Neuronal stem cell (in vitro differentiated cells): ENCODE measurements at regions not wholly inside any gene's neighbourhood (a gene's known extent, or its start where the extent isn't known, plus 50 kb on each side); places are given as distances from the start of the nearest gene placed in this dataset.

Experiments
- DNase-seq: peaks from one replicate; pipeline ENCODE4 v3.0.0-alpha.2; 2013; ENCODE audit warnings: low spot score
- H2AFZ ChIP-seq: one replicate; pipeline ENCODE4 v1.6.1; 2013; ENCODE audit warnings: mild to moderate bottlenecking, low read length, inconsistent platforms
- H2AK5ac ChIP-seq: 2 replicates; pipeline ENCODE4 v1.6.1; 2013; ENCODE audit warnings: low read depth, mild to moderate bottlenecking, inconsistent platforms, low read length, moderate library complexity, mixed read lengths
- H2BK120ac ChIP-seq: 2 replicates; pipeline ENCODE4 v1.6.1; 2013; ENCODE audit warnings: low read depth, mild to moderate bottlenecking, inconsistent platforms, low read length, moderate library complexity, mixed read lengths
- H2BK12ac ChIP-seq: one replicate; pipeline ENCODE4 v1.6.1; 2013; ENCODE audit warnings: low read length, inconsistent platforms
- H2BK15ac ChIP-seq: 2 replicates; pipeline ENCODE4 v1.6.1; 2013; ENCODE audit warnings: mild to moderate bottlenecking, low read length, inconsistent platforms, mixed read lengths
- H2BK5ac ChIP-seq: one replicate; pipeline ENCODE4 v1.6.1; 2013; ENCODE audit warnings: inconsistent platforms, mild to moderate bottlenecking, low read length, moderate library complexity
- H3K14ac ChIP-seq: one replicate; pipeline ENCODE4 v1.6.1; 2013; ENCODE audit warnings: low read length, inconsistent platforms
- H3K18ac ChIP-seq: 2 replicates; pipeline ENCODE4 v1.6.1; 2013; ENCODE audit warnings: low read length, inconsistent platforms
- H3K23ac ChIP-seq: 2 replicates; pipeline ENCODE4 v1.6.1; 2013; ENCODE audit warnings: low read depth, mild to moderate bottlenecking, mixed read lengths, low read length, inconsistent platforms; ENCODE audit not compliant: poor library complexity
- H3K27ac ChIP-seq: replicated peaks from 3 replicates; pipeline ENCODE4 v1.5.1; 2013; ENCODE audit warnings: low read length, inconsistent platforms
- H3K27me3 ChIP-seq, 3 experiments: 2 replicates each; pipeline ENCODE4 v1.6.1; 2013; ENCODE audit warnings: low read length in 3 of 3, mild to moderate bottlenecking in 2 of 3, inconsistent platforms in 1 of 3, low read depth in 1 of 3, mixed read lengths in 1 of 3, moderate library complexity in 1 of 3; ENCODE audit not compliant: control insufficient read depth in 3 of 3, insufficient read depth in 3 of 3
- H3K36me3 ChIP-seq, 2 donors: replicated peaks in 1 of 2; 2 replicates each; pipeline ENCODE4 v1.6.1; 2013; ENCODE audit warnings: low read length in 2 of 2; ENCODE audit not compliant: control insufficient read depth in 2 of 2, insufficient read depth in 2 of 2
- H3K4ac ChIP-seq: 2 replicates; pipeline ENCODE4 v1.6.1; 2013; ENCODE audit warnings: inconsistent platforms, mild to moderate bottlenecking, low read length, moderate library complexity
- H3K4me1 ChIP-seq, 2 donors: 1 replicate in 1 of 2; 2 replicates in 1 of 2; pipeline ENCODE4 v1.6.1; 2013; ENCODE audit warnings: low read length in 2 of 2, low read depth in 1 of 2; ENCODE audit not compliant: control insufficient read depth in 2 of 2, insufficient read depth in 1 of 2
- H3K4me2 ChIP-seq: one replicate; pipeline ENCODE4 v1.6.1; 2013; ENCODE audit warnings: mild to moderate bottlenecking, low read length, inconsistent platforms; ENCODE audit not compliant: insufficient read depth, poor library complexity, severe bottlenecking
- H3K4me3 ChIP-seq, 2 donors: 2 replicates each; pipeline ENCODE4 v1.5.1; 2013; ENCODE audit warnings: low read length in 2 of 2, mild to moderate bottlenecking in 2 of 2, inconsistent platforms in 1 of 2, moderate library complexity in 1 of 2
- H3K79me1 ChIP-seq: one replicate; pipeline ENCODE4 v1.6.1; 2013; ENCODE audit warnings: low read depth, mild to moderate bottlenecking, inconsistent platforms, low read length, moderate library complexity
- H3K9ac ChIP-seq: one replicate; pipeline ENCODE4 v1.6.1; 2013; ENCODE audit warnings: mild to moderate bottlenecking, low read depth, low read length, inconsistent platforms; ENCODE audit not compliant: poor library complexity
- H3K9me3 ChIP-seq, 2 donors: replicated peaks in 1 of 2; 2 replicates each; pipeline versions ENCODE3 to v1.6.1; 2013; ENCODE audit warnings: low read length in 2 of 2, mild to moderate bottlenecking in 2 of 2, inconsistent platforms in 1 of 2, low read depth in 1 of 2, mixed read lengths in 1 of 2, moderate library complexity in 1 of 2; ENCODE audit not compliant: control insufficient read depth in 2 of 2, insufficient read depth in 1 of 2
- H4K8ac ChIP-seq: one replicate; pipeline ENCODE4 v1.6.1; 2013; ENCODE audit warnings: low read depth, mild to moderate bottlenecking, inconsistent platforms, low read length, moderate library complexity
- H4K91ac ChIP-seq: one replicate; pipeline ENCODE4 v1.6.1; 2013; ENCODE audit warnings: low read length, low read depth, mild to moderate bottlenecking, inconsistent platforms; ENCODE audit not compliant: poor library complexity
- WGBS, 2 donors: extraction: QIAGEN DNeasy Blood & Tissue Kit; methylation state at CpG; one replicate each; pipeline ENCODE4 v1.1.7; 2013; ENCODE audit warnings: missing lambda C conversion rate in 2 of 2, mixed read lengths in 1 of 2; ENCODE audit not compliant: insufficient read length in 2 of 2, insufficient replicate concordance in 1 of 2; ENCODE audit errors: extremely low coverage in 2 of 2; 5-methylcytosine and 5-hydroxymethylcytosine counted together

DNA sequence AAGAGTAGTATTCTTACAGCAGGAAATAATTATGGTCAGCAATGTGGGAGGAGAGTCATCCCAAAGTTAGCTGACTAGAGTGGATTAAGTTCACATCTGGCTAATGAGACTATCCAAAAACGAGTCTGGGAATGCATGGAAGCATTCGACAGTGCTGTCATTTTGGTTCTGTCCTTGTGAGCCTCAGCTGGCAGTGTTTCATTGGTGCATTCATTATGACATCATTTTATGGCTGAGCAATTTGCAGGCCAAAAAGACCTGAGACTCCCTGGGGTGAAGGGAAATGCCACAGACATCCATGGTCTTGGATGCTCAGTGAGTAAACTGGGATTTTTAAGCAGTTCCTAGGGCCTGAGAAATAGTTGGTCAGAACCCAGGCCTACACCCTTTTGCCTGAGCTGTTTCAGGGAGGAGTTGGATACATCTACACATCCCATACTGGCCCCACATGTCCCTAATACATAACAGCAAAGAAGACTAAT, 196.4 kb upstream of the CCN2 start:
- no peak overlapping the region for H3K27ac ChIP-seq
- H2BK15ac ChIP-seq = no peak overlapping the region
- no peak overlapping the region for H3K4ac ChIP-seq
- H3K27me3 ChIP-seq = no peaks in the 10 kb centered on the region
- H3K9ac ChIP-seq = no peak overlapping the region
- H3K14ac ChIP-seq = no peak overlapping the region
- no peak overlapping the region for H2AFZ ChIP-seq
- H3K79me1 ChIP-seq = peaks cover 2% of the 10 kb centered on the region
- H4K91ac ChIP-seq = no peak overlapping the region
- H2AK5ac ChIP-seq = no peak overlapping the region
- no peak overlapping the region for H3K23ac ChIP-seq
- no peak overlapping the region for H2BK5ac ChIP-seq
- no peak for DNase-seq
- no peak overlapping the region for H2BK120ac ChIP-seq
- no peak overlapping the region for H3K18ac ChIP-seq
- WGBS, 2 donors = no CpG with 5 or more reads among the region's 2 CpGs
- no peak overlapping the region for H3K4me2 ChIP-seq
- H3K4me3 ChIP-seq = no peak overlapping the region
- no peaks in the 10 kb centered on the region for H3K9me3 ChIP-seq
- H4K8ac ChIP-seq = no peak overlapping the region
- H3K36me3 ChIP-seq = no peaks in the 10 kb centered on the region
- peaks cover 0 to 2% of the 10 kb centered on the region in 2 donors for H3K4me1 ChIP-seq
- no peak overlapping the region for H2BK12ac ChIP-seq

DNA sequence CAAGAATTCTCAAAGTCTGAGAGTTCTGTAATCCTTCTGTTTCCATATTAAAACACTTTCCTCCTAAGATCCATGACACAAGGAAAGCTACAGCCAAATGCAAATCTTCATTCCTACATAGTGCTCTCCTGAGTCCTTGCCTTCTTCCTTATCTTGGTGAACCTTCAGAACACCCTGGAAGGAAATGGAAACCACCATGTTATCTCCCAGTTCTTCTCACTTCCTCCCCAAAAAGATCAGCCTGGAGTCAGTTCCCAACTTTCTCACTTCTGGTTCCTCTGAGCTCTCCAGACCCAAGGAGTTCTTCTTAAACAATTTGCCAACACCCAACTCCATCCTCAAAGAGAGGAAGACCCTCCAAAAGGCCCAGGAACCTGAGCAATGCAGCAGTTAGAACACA, 193.3 kb upstream of the CCN2 start:
- no peak overlapping the region for H3K18ac ChIP-seq
- no peak overlapping the region for H2BK15ac ChIP-seq
- no peak overlapping the region for H3K4me3 ChIP-seq
- no peak overlapping the region for H2BK12ac ChIP-seq
- peaks cover 0 to 2% of the 10 kb centered on the region in 2 donors for H3K4me1 ChIP-seq
- no peak overlapping the region for H3K23ac ChIP-seq
- no peak overlapping the region for H4K91ac ChIP-seq
- H4K8ac ChIP-seq = no peak overlapping the region
- no peaks in the 10 kb centered on the region for H3K9me3 ChIP-seq
- H3K79me1 ChIP-seq = peaks cover 2% of the 10 kb centered on the region
- H3K27ac ChIP-seq = no peak overlapping the region
- H3K9ac ChIP-seq = no peak overlapping the region
- H3K4ac ChIP-seq = no peak overlapping the region
- H3K36me3 ChIP-seq = no peaks in the 10 kb centered on the region
- H2BK5ac ChIP-seq = no peak overlapping the region
- no peak for DNase-seq
- H3K27me3 ChIP-seq = no peaks in the 10 kb centered on the region
- H2AFZ ChIP-seq = no peak overlapping the region
- H2AK5ac ChIP-seq = no peak overlapping the region
- no peak overlapping the region for H3K4me2 ChIP-seq
- no peak overlapping the region for H2BK120ac ChIP-seq
- H3K14ac ChIP-seq = no peak overlapping the region

DNA sequence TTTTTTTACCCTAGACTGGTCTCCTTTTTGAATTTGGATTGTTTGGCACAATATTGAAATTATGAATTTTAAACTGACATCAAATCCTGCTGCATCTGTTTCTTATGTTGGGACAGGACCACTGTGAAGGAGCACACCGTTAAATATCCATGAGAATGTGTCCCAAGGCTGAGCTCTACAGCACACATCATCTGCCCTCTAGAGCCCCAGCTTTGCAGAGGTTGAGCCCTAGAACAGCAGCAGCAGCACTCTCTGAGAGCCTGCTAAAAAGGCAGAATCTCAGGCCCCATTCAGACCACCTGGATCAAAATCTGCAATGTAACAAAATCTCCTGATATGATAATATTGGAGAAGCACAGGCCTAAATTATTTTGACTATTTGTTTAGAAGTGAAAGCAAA, 192.1 kb upstream of the CCN2 start:
- Histone ChIP-seq H2BK5ac (no peak overlapping the region), H3K9ac (no peak overlapping the region), H3K14ac (no peak overlapping the region), H2AK5ac (no peak overlapping the region), H2AFZ (no peak overlapping the region), H3K23ac (no peak overlapping the region), H3K27ac (no peak overlapping the region), H3K4me1 (peaks cover 0 to 2% of the 10 kb centered on the region in 2 donors), H3K36me3 (no peaks in the 10 kb centered on the region), H3K27me3 (no peaks in the 10 kb centered on the region), H4K91ac (no peak overlapping the region), H4K8ac (no peak overlapping the region), H3K18ac (no peak overlapping the region), H2BK15ac (no peak overlapping the region), H3K4me3 (no peak overlapping the region), H3K79me1 (peaks cover 2% of the 10 kb centered on the region), H2BK120ac (no peak overlapping the region), H3K9me3 (no peaks in the 10 kb centered on the region), H3K4me2 (no peak overlapping the region), H3K4ac (no peak overlapping the region), H2BK12ac (no peak overlapping the region)
- WGBS, 2 donors = no CpG with 5 or more reads among the region's 1 CpG
- no peak for DNase-seq

DNA sequence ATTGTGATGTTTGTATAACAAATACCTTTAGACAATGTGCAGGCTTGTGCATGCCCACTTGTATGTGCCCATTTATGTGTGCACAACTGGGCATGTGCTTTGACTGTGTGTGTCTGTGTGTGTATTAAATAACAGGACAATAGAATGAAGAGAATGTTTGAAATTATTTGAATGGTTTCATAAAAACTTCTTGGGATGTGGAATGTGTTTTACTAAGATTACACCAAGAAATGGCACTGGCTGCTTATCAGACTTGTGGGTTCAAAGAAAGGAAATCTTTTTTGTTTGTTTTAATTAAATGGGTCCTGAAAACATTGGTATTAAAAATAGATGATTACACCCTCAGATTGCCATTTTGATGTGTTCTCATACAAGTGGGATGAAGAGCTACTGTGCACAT, 191.6 kb upstream of the CCN2 start:
- Histone ChIP-seq H4K8ac (no peak overlapping the region), H4K91ac (no peak overlapping the region), H2BK5ac (no peak overlapping the region), H3K14ac (no peak overlapping the region), H3K9ac (no peak overlapping the region), H3K27ac (no peak overlapping the region), H3K36me3 (no peaks in the 10 kb centered on the region), H3K4ac (no peak overlapping the region), H2AK5ac (no peak overlapping the region), H3K27me3 (no peaks in the 10 kb centered on the region), H2BK12ac (no peak overlapping the region), H3K9me3 (no peaks in the 10 kb centered on the region), H3K23ac (no peak overlapping the region), H3K18ac (no peak overlapping the region), H2BK15ac (no peak overlapping the region), H3K4me3 (no peak overlapping the region), H3K4me1 (peaks cover 0 to 2% of the 10 kb centered on the region in 2 donors), H3K4me2 (no peak overlapping the region), H3K79me1 (peaks cover 2% of the 10 kb centered on the region), H2BK120ac (no peak overlapping the region), H2AFZ (no peak overlapping the region)
- DNase-seq = no peak
